ENCODE measurements at regions not wholly inside any gene's neighbourhood (a gene's known extent, or its start where the extent isn't known, plus 50 kb on each side); places are given as distances from the start of the nearest gene placed in this dataset.
A peak's percentile ranks its signal among the peaks of the same experiment; 100 is the strongest.

DNA sequence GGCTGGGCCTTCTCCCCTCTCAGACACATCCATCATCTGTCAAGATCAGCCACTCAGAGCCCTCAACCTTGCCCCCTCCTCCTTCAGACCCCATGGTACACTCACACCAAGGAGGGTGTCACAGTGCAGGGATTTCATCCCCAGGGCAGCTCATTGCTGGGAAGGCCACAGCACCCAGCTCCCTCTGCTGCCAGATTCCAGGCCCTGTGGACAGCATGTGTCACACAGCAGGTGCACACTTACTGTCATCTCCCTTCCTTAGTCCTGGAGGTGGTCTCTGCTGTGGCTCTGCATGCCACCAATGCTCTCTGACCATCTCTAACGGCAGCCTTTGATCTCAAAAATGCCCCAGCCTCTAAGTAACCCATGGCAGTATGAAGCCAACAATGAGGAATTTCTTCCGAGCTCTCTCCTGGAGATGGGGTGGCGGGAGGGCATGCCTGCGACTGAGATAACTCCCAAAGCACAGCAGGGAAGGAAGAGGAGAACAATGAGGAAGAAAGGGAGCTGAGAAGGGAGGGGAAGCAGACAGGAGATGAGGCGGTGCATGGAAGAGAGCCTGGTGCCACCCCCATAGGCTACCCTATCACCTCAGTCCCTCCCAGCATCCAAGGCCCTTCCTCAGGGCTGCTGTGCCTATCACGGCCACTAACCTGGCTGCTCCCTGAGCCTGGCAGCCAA, 101.0 kb downstream of the SINHCAF start:
- H3K4me1 ChIP-seq (ENCODE audit: control insufficient read depth, insufficient read depth, low read length, poor library complexity, severe bottlenecking): no peaks in the 10 kb centered on the region
- H3K27me3 ChIP-seq (ENCODE audit: control insufficient read depth, insufficient read depth, low read length): no peaks in the 10 kb centered on the region
- peaks cover 0 to 2% (median 0%) of the 10 kb centered on the region in 4 donors for H3K4me1 Mint-ChIP-seq
- no peaks in the 10 kb centered on the region for H3K9me3 ChIP-seq (ENCODE audit: control insufficient read depth in 2 of 2, low read length in 2 of 2)
- ATAC-seq (ENCODE audit: low read depth in 2 of 2) (no peak), DNase-seq (no peak)
- peaks cover 0 to 1% (median 0%) of the 10 kb centered on the region in 7 donors for H3K9me3 Mint-ChIP-seq
- H3K4me3 Mint-ChIP-seq: no peak overlapping the region
- H3K36me3 Mint-ChIP-seq: no peaks in the 10 kb centered on the region
- H3K27ac ChIP-seq (ENCODE audit: insufficient read depth, low read length, poor library complexity, severe bottlenecking): no peak overlapping the region
- H3K36me3 ChIP-seq (ENCODE audit: control insufficient read depth, insufficient read depth, low read length): no peaks in the 10 kb centered on the region
- no peak overlapping the region for H3K27ac Mint-ChIP-seq
- no peak overlapping the region for H3K4me3 ChIP-seq (ENCODE audit: low read depth, low read length)
- no peaks in the 10 kb centered on the region for H3K27me3 Mint-ChIP-seq

DNA sequence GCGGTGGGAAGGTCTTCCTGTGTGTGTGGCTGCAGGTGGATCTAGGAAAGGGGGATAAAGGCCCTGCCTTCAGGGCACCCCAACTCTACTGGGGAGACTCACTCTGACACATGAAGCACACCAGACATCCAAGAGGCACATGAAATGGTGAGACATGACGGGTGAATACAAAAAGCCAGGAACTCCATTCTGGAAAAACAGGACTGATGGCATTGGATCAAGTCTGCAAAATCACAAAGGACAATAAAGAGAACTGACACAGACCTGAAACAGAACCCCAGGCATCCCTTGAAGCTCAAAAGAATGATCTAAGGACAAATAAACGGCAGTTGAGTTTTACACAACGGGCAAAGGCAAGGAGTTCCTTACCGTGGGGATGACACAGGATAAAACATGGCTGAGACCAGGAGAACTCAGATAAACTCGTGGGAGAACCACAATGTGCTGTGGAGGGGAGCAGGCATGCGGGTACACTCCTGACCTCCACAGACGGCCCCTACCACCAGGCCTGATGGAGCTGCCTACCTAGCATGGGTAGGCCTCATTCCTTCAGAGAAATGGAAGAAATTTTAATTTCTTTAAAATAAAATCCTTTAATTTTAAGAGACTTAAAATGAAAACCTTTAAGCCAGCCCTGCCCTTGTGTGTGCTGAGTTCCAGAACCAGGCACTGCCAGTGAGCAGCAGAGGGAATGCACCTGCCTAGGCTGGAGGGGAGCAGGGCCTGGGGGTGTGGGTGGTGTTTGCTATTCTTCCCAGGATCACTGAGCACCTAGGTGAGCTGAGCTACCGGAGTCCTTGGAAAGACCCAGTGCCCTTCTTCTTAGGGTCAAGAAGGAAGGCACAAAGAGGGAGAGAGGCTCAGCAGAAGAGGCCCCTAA, 100.1 kb downstream of the SINHCAF start:
- H3K36me3 Mint-ChIP-seq: no peaks in the 10 kb centered on the region

DNA sequence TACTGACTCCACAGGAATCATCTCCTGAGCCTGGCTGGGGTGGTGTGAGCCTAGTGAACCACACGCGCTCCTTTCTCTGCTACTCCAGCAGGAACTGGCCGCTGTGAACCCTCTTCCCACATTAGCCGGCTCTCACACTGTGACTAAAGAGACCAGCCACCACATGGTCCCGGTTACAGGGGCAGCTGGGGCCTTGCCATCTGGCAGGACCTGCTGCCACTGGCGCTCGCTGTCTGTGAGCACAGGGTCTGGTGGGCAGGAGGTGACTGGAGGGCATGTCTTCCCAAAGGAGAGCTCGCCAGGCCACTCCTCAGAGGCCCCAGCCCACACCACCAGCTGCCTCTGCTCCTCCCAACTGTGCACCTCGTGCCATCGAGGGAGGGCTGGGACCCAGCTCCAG, 99.3 kb downstream of the SINHCAF start:
- Mint-ChIP-seq H3K27ac (no peak overlapping the region), H3K27me3 (no peaks in the 10 kb centered on the region), H3K4me3 (no peak overlapping the region), H3K4me1 (no peaks in the 10 kb centered on the region), H3K9me3 (peaks cover 0 to 3% (median 0%) of the 10 kb centered on the region in 7 donors), H3K36me3 (no peaks in the 10 kb centered on the region)
- Histone ChIP-seq H3K27me3 (ENCODE audit: control insufficient read depth, insufficient read depth, low read length) (no peaks in the 10 kb centered on the region), H3K4me3 (ENCODE audit: low read depth, low read length) (no peak overlapping the region), H3K27ac (ENCODE audit: insufficient read depth, low read length, poor library complexity, severe bottlenecking) (no peak overlapping the region), H3K9me3 (ENCODE audit: control insufficient read depth in 2 of 2, low read length in 2 of 2) (no peaks in the 10 kb centered on the region), H3K4me1 (ENCODE audit: control insufficient read depth, insufficient read depth, low read length, poor library complexity, severe bottlenecking) (no peaks in the 10 kb centered on the region), H3K36me3 (ENCODE audit: control insufficient read depth, insufficient read depth, low read length) (no peaks in the 10 kb centered on the region)
- ATAC-seq (ENCODE audit: low read depth in 2 of 2): no peak
- DNase-seq: no peak

More for the DNA sequence above, 100.1 kb downstream of the SINHCAF start:
- H3K36me3 ChIP-seq (ENCODE audit: control insufficient read depth, insufficient read depth, low read length): no peaks in the 10 kb centered on the region
- no peaks in the 10 kb centered on the region for H3K4me1 ChIP-seq (ENCODE audit: control insufficient read depth, insufficient read depth, low read length, poor library complexity, severe bottlenecking)
- no peak overlapping the region for H3K4me3 Mint-ChIP-seq
- H3K27me3 Mint-ChIP-seq: no peaks in the 10 kb centered on the region
- peaks cover 0 to 2% (median 0%) of the 10 kb centered on the region in 4 donors for H3K4me1 Mint-ChIP-seq
- DNase-seq (no peak), ATAC-seq (ENCODE audit: low read depth in 2 of 2) (no peak)
- H3K27ac ChIP-seq (ENCODE audit: insufficient read depth, low read length, poor library complexity, severe bottlenecking): no peak overlapping the region
- H3K4me3 ChIP-seq (ENCODE audit: low read depth, low read length): no peak overlapping the region
- H3K27ac Mint-ChIP-seq: no peak overlapping the region
- no peaks in the 10 kb centered on the region for H3K27me3 ChIP-seq (ENCODE audit: control insufficient read depth, insufficient read depth, low read length)
- peaks cover 0 to 1% (median 0%) of the 10 kb centered on the region in 7 donors for H3K9me3 Mint-ChIP-seq
- H3K9me3 ChIP-seq (ENCODE audit: control insufficient read depth in 2 of 2, low read length in 2 of 2): no peaks in the 10 kb centered on the region

DNA sequence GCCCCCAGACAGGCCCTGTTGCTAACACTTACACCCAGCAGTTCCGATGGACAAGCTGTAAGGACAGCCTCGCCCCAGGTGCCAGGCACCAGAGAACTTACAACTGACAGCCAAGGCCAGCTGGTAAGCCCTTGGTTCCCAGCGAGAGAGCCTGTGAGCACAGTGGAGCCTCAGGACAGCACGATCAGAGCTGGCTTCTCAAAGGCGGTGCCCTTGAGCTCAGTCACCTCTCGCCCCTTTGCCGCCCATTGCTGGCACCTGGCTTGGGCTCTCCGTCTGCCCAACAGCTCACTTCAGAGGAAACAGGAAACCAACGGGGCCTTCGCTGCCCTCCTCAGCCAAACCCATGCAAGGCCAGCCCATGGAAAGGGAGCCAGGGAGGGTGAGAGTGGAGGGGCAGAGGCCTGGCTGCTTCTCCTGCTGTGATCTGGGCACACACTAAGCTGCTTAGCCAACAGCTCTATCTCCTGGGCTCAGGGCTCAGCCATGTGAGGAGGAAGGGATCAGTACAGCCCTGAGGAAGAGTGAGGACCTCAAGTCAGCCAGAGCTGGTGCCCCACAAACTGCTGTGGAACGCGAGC, 98.5 kb downstream of the SINHCAF start:
- Histone ChIP-seq H3K4me3 (ENCODE audit: low read depth, low read length) (no peak overlapping the region), H3K4me1 (ENCODE audit: control insufficient read depth, insufficient read depth, low read length, poor library complexity, severe bottlenecking) (no peaks in the 10 kb centered on the region), H3K36me3 (ENCODE audit: control insufficient read depth, insufficient read depth, low read length) (no peaks in the 10 kb centered on the region), H3K27me3 (ENCODE audit: control insufficient read depth, insufficient read depth, low read length) (no peaks in the 10 kb centered on the region), H3K27ac (ENCODE audit: insufficient read depth, low read length, poor library complexity, severe bottlenecking) (no peak overlapping the region), H3K9me3 (ENCODE audit: control insufficient read depth in 2 of 2, low read length in 2 of 2) (no peaks in the 10 kb centered on the region)
- no peaks in the 10 kb centered on the region for H3K4me1 Mint-ChIP-seq
- H3K9me3 Mint-ChIP-seq: peaks cover 0 to 3% (median 0%) of the 10 kb centered on the region in 7 donors
- DNase-seq: no peak
- H3K36me3 Mint-ChIP-seq: no peaks in the 10 kb centered on the region
- H3K27me3 Mint-ChIP-seq: no peaks in the 10 kb centered on the region
- no peak overlapping the region for H3K4me3 Mint-ChIP-seq
- no peak for ATAC-seq (ENCODE audit: low read depth in 2 of 2)
- H3K27ac Mint-ChIP-seq: peak overlapping the region in 1 of 3 donors; percentile 9

DNA sequence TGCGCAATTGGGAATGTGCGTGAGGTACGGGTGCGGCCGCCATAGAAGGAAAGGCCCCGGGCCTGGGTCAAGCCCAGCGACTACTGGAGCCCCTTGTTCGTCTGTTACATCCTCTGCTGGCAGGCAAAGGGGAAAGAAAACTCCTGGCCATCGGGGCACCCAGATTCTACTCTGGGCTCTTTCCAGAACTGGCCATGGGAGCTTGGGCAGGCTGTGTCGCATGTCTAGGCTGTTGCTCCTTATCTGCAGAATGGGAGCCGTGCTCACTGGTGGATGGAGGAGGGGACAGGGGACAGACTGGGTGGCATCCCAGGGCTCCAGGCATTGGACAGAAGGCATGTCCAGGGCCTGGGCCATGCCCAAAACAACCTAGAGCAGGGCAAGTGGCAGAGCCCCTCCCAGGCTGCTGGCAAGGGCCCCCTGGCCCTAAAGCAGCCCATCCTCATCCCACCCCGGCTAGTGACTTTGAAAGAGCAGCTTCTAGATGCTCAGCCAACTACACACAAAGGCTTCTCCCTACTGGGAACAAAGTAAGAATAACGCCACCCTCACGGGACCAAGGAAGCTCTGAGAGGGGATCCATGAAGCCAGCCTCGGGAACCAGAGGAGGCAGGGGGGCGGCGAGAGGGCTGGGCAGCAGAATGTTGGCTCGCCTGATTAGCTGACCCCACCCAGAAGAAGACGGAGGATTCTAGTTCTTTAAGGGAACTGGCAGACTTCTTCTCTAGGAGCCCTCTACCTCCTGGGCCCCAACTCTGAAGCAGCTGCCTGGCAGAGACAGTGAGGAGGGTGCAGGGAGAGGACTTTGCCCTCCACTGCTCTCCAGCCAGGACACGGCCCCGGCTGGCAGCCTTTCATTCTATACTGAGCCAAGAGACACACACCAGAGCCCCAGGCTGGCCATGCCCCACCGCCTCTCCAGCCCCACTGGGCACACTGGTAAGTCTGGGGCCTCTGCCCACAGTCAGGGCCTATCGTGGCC, 96.8 kb downstream of the SINHCAF start:
- no peak for ATAC-seq (ENCODE audit: low read depth in 2 of 2)
- Mint-ChIP-seq H3K9me3 (peaks cover 0 to 3% (median 0%) of the 10 kb centered on the region in 7 donors), H3K36me3 (no peaks in the 10 kb centered on the region), H3K27me3 (no peaks in the 10 kb centered on the region), H3K4me3 (no peak overlapping the region), H3K4me1 (no peaks in the 10 kb centered on the region), H3K27ac (no peak overlapping the region)
- H3K9me3 ChIP-seq (ENCODE audit: control insufficient read depth in 2 of 2, low read length in 2 of 2): no peaks in the 10 kb centered on the region
- H3K27me3 ChIP-seq (ENCODE audit: control insufficient read depth, insufficient read depth, low read length): no peaks in the 10 kb centered on the region
- no peak overlapping the region for H3K27ac ChIP-seq (ENCODE audit: insufficient read depth, low read length, poor library complexity, severe bottlenecking)
- H3K4me1 ChIP-seq (ENCODE audit: control insufficient read depth, insufficient read depth, low read length, poor library complexity, severe bottlenecking): no peaks in the 10 kb centered on the region
- no peak for DNase-seq
- no peak overlapping the region for H3K4me3 ChIP-seq (ENCODE audit: low read depth, low read length)
- no peaks in the 10 kb centered on the region for H3K36me3 ChIP-seq (ENCODE audit: control insufficient read depth, insufficient read depth, low read length)

DNA sequence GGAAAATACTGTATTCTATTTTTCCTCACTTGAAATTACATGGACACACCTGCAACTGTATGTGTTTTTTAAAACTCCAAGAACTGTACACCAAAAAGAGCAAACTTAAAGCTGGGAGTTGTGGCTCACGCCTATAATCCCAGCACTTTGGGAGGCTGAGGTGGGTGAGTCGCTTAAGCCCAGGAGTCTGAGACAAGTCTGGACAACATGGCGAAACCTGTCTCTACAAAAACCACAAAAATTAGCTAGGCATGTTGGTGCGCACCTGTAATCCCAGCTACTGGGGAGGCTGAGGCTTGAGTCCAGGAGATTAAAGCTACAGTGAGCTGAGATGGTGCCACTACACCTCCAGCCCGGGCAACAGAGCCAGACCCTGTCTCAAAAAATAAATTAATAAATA, 95.9 kb downstream of the SINHCAF start:
- DNase-seq (no peak), ATAC-seq (ENCODE audit: low read depth in 2 of 2) (no peak)
- H3K36me3 Mint-ChIP-seq: no peaks in the 10 kb centered on the region
- H3K36me3 ChIP-seq (ENCODE audit: control insufficient read depth, insufficient read depth, low read length): no peaks in the 10 kb centered on the region
- H3K27me3 ChIP-seq (ENCODE audit: control insufficient read depth, insufficient read depth, low read length): no peaks in the 10 kb centered on the region
- no peaks in the 10 kb centered on the region for H3K4me1 ChIP-seq (ENCODE audit: control insufficient read depth, insufficient read depth, low read length, poor library complexity, severe bottlenecking)
- no peak overlapping the region for H3K27ac Mint-ChIP-seq
- H3K4me3 ChIP-seq (ENCODE audit: low read depth, low read length): no peak overlapping the region
- H3K27ac ChIP-seq (ENCODE audit: insufficient read depth, low read length, poor library complexity, severe bottlenecking): no peak overlapping the region
- no peaks in the 10 kb centered on the region for H3K27me3 Mint-ChIP-seq
- H3K4me3 Mint-ChIP-seq: no peak overlapping the region
- no peaks in the 10 kb centered on the region for H3K4me1 Mint-ChIP-seq
- H3K9me3 ChIP-seq (ENCODE audit: control insufficient read depth in 2 of 2, low read length in 2 of 2): no peaks in the 10 kb centered on the region
- H3K9me3 Mint-ChIP-seq: peaks cover 0 to 3% (median 0%) of the 10 kb centered on the region in 7 donors

Measured in CD4-positive, CD25-positive, alpha-beta regulatory T cell (primary cell).